ENCODE measurements at regions not wholly inside any gene's neighbourhood (a gene's known extent, or its start where the extent isn't known, plus 50 kb on each side); places are given as distances from the start of the nearest gene placed in this dataset.

- Histone ChIP-seq H3K27ac (no peak overlapping the region), H3K27me3 (no peaks in the 10 kb centered on the region), H3K4me3 (no peak overlapping the region), H3K4me1 (no peaks in the 10 kb centered on the region), H3K9me3 (no peaks in the 10 kb centered on the region), H3K36me3 (no peaks in the 10 kb centered on the region)
- TF ChIP-seq POLR2AphosphoS5 (IDR thresholded peaks at IDR 0.05) (no peak), CTCF (IDR thresholded peaks at IDR 0.05) (no peak), POLR2A (IDR thresholded peaks at IDR 0.05) (no peak)
- no peak for DNase-seq (ENCODE audit: low spot score in 2 of 2)
- intact Hi-C loops (cut with DNase I; ENCODE audit: low total_unique reads) = no loop called here
These were observed 96.0 kb upstream of the LOC128125822 start for GRCh38 chr6:63476302-63476701.

- Histone ChIP-seq H3K36me3 (no peaks in the 10 kb centered on the region), H3K4me1 (no peaks in the 10 kb centered on the region), H3K27me3 (no peaks in the 10 kb centered on the region), H3K9me3 (no peaks in the 10 kb centered on the region), H3K4me3 (no peak overlapping the region), H3K27ac (no peak overlapping the region)
- DNase-seq (ENCODE audit: low spot score in 2 of 2) = no peak
- no peak for TF ChIP-seq POLR2AphosphoS5 (IDR thresholded peaks at IDR 0.05)
- TF ChIP-seq CTCF (IDR thresholded peaks at IDR 0.05) = no peak
- no peak for TF ChIP-seq POLR2A (IDR thresholded peaks at IDR 0.05)
- intact Hi-C loops (cut with DNase I; ENCODE audit: low total_unique reads) = no loop called here
These were observed 94.7 kb upstream of the LOC128125822 start for GRCh38 chr6:63477422-63478040.

GRCh38 chr6:63478734-63479133 is 93.5 kb upstream of the LOC128125822 start:
- intact Hi-C loops (cut with DNase I; ENCODE audit: low total_unique reads) = no loop called here
- no peak overlapping the region for H3K4me3 ChIP-seq
- H3K4me1 ChIP-seq = no peaks in the 10 kb centered on the region
- H3K27ac ChIP-seq = no peak overlapping the region
- no peaks in the 10 kb centered on the region for H3K27me3 ChIP-seq
- DNase-seq (ENCODE audit: low spot score in 2 of 2) = no peak
- TF ChIP-seq POLR2AphosphoS5 (IDR thresholded peaks at IDR 0.05) (no peak), POLR2A (IDR thresholded peaks at IDR 0.05) (no peak), CTCF (IDR thresholded peaks at IDR 0.05) (no peak)
- no peaks in the 10 kb centered on the region for H3K9me3 ChIP-seq
- no peaks in the 10 kb centered on the region for H3K36me3 ChIP-seq

- Histone ChIP-seq H3K9me3 (no peaks in the 10 kb centered on the region), H3K4me1 (no peaks in the 10 kb centered on the region), H3K4me3 (no peak overlapping the region), H3K27me3 (no peaks in the 10 kb centered on the region), H3K36me3 (no peaks in the 10 kb centered on the region), H3K27ac (no peak overlapping the region)
- intact Hi-C loops (cut with DNase I; ENCODE audit: low total_unique reads) = no loop called here
- no peak for TF ChIP-seq CTCF (IDR thresholded peaks at IDR 0.05)
- no peak for TF ChIP-seq POLR2AphosphoS5 (IDR thresholded peaks at IDR 0.05)
- TF ChIP-seq POLR2A (IDR thresholded peaks at IDR 0.05) = no peak
- DNase-seq (ENCODE audit: low spot score in 2 of 2) = no peak
These were observed 86.1 kb upstream of the LOC128125822 start for GRCh38 chr6:63486196-63486595.

- intact Hi-C loops (cut with DNase I; ENCODE audit: low total_unique reads) = no loop called here
- no peak for TF ChIP-seq POLR2A (IDR thresholded peaks at IDR 0.05)
- TF ChIP-seq CTCF (IDR thresholded peaks at IDR 0.05) = no peak
- no peak for TF ChIP-seq POLR2AphosphoS5 (IDR thresholded peaks at IDR 0.05)
- no peaks in the 10 kb centered on the region for H3K9me3 ChIP-seq
- H3K27ac ChIP-seq = no peak overlapping the region
- no peaks in the 10 kb centered on the region for H3K27me3 ChIP-seq
- no peak overlapping the region for H3K4me3 ChIP-seq
- no peak for DNase-seq (ENCODE audit: low spot score in 2 of 2)
- H3K4me1 ChIP-seq = no peaks in the 10 kb centered on the region
- no peaks in the 10 kb centered on the region for H3K36me3 ChIP-seq
These were observed 85.0 kb upstream of the LOC128125822 start for GRCh38 chr6:63487103-63487813.

Data from breast epithelium (tissue), 4 donors.